Mesendoderm (in vitro differentiated cells): ENCODE measurements at regions not wholly inside any gene's neighbourhood (a gene's known extent, or its start where the extent isn't known, plus 50 kb on each side); places are given as distances from the start of the nearest gene placed in this dataset.

Source experiments
- DNase-seq: peaks from one replicate; pipeline ENCODE4 v3.0.0; 2013
- H2AK5ac ChIP-seq: 2 replicates; pipeline ENCODE4 v1.6.1; 2013; ENCODE audit warnings: low read length, inconsistent platforms
- H2BK120ac ChIP-seq: 2 replicates; pipeline ENCODE4 v1.6.1; 2013; ENCODE audit warnings: low read depth, mild to moderate bottlenecking, low read length, moderate library complexity, mixed read lengths
- H2BK15ac ChIP-seq: replicated peaks from 2 replicates; pipeline ENCODE4 v1.6.1; 2013; ENCODE audit warnings: low read depth, mild to moderate bottlenecking, moderate library complexity
- H2BK5ac ChIP-seq: 2 replicates; pipeline ENCODE4 v1.6.1; 2013; ENCODE audit warnings: low read length, inconsistent platforms
- H3K18ac ChIP-seq: 2 replicates; pipeline ENCODE4 v1.6.1; 2013; ENCODE audit warnings: mild to moderate bottlenecking, low read length, mixed read lengths
- H3K23ac ChIP-seq: one replicate; pipeline ENCODE4 v1.6.1; 2013; ENCODE audit warnings: low read length
- H3K27ac ChIP-seq: 2 replicates; pipeline ENCODE4 v1.5.1; 2013; ENCODE audit warnings: low read depth, mild to moderate bottlenecking, inconsistent platforms, low read length, moderate library complexity
- H3K27me3 ChIP-seq: 2 replicates; pipeline ENCODE4 v1.6.1; 2013; ENCODE audit warnings: low read length, control low read depth, mild to moderate bottlenecking, inconsistent platforms; ENCODE audit not compliant: insufficient read depth, poor library complexity
- H3K36me3 ChIP-seq: 2 replicates; pipeline ENCODE4 v1.6.1; 2013; ENCODE audit warnings: low read length, inconsistent platforms; ENCODE audit not compliant: control insufficient read depth, insufficient read depth
- H3K4ac ChIP-seq: one replicate; pipeline ENCODE4 v1.6.1; 2013; ENCODE audit warnings: low read depth, mild to moderate bottlenecking, low read length, moderate library complexity
- H3K4me1 ChIP-seq: 2 replicates; pipeline ENCODE4 v1.6.1; 2013; ENCODE audit warnings: low read depth, low read length, inconsistent platforms; ENCODE audit not compliant: control insufficient read depth
- H3K4me2 ChIP-seq: 2 replicates; pipeline ENCODE4 v1.6.1; 2013; ENCODE audit warnings: low read length
- H3K4me3 ChIP-seq: 2 replicates; pipeline ENCODE4 v1.5.1; 2013; ENCODE audit warnings: mild to moderate bottlenecking, low read length
- H3K56ac ChIP-seq: one replicate; pipeline ENCODE4 v1.6.1; 2013; ENCODE audit warnings: low read length
- H3K79me1 ChIP-seq: 2 replicates; pipeline ENCODE4 v1.6.1; 2013; ENCODE audit warnings: low read length, inconsistent platforms
- H3K79me2 ChIP-seq: 2 replicates; pipeline ENCODE4 v1.6.1; 2013; ENCODE audit warnings: mild to moderate bottlenecking, low read length; ENCODE audit not compliant: control insufficient read depth, insufficient read depth
- H3K9ac ChIP-seq: 2 replicates; pipeline ENCODE4 v1.6.1; 2013; ENCODE audit warnings: low read length, inconsistent platforms
- H4K5ac ChIP-seq: one replicate; pipeline ENCODE4 v1.6.1; 2013; ENCODE audit warnings: low read length
- H4K8ac ChIP-seq: one replicate; pipeline ENCODE4 v1.6.1; 2013; ENCODE audit warnings: low read depth, mild to moderate bottlenecking, control low read depth, low read length, moderate library complexity
- WGBS: extraction: QIAGEN DNeasy Blood & Tissue Kit; methylation state at CpG from one replicate; pipeline ENCODE4 v1.1.7; 2013; ENCODE audit warnings: low lambda C conversion rate, missing lambda C conversion rate; ENCODE audit not compliant: insufficient coverage; ENCODE audit errors: extremely low coverage; 5-methylcytosine and 5-hydroxymethylcytosine counted together

DNA sequence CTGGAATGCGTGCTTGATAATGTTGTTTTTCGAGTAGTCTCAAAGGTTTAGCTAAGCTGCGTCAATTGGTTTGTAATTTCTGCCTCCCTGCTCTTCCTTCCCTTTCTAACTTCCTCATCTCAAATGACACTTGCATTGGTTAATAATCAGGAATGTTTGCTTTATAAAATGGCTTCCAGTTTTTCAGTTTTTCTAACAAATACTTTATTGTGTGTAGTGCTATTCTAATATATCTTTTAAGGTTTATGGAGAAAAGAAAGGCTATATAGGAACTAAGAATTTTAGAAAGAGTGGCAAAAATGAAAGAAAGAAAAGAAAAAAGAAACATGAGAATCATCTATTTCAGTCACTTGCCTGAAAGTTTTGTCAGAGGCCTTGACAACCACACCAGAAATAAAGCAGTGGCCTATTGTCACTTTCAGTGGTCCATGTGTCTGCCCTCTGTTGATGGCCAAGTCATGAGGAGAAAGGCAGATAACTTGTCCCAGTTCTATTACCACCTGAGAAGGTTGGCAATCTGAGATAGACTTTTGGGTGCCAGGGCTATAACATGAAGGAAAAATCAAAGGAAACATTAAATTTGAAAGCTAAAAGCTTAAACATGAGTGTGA lies 221.9 kb upstream of the KITLG start:
- no peak for DNase-seq
- H3K18ac ChIP-seq = peak overlapping the region; percentile 51
- H2BK120ac ChIP-seq = no peak overlapping the region
- H3K36me3 ChIP-seq = no peaks in the 10 kb centered on the region
- H3K27ac ChIP-seq = no peak overlapping the region
- H3K27me3 ChIP-seq = no peaks in the 10 kb centered on the region
- H3K23ac ChIP-seq = no peak overlapping the region
- no peak overlapping the region for H3K4ac ChIP-seq
- no CpG with 5 or more reads among the region's 3 CpGs for WGBS
- H3K79me1 ChIP-seq = no peaks in the 10 kb centered on the region
- no peak overlapping the region for H3K56ac ChIP-seq
- no peak overlapping the region for H2BK5ac ChIP-seq
- no peak overlapping the region for H3K4me3 ChIP-seq
- H3K4me2 ChIP-seq = no peak overlapping the region
- no peak overlapping the region for H4K5ac ChIP-seq
- no peak overlapping the region for H2AK5ac ChIP-seq
- H2BK15ac ChIP-seq = no peak overlapping the region
- no peak overlapping the region for H4K8ac ChIP-seq
- H3K9ac ChIP-seq = no peak overlapping the region
- H3K79me2 ChIP-seq = no peaks in the 10 kb centered on the region
- no peaks in the 10 kb centered on the region for H3K4me1 ChIP-seq

DNA sequence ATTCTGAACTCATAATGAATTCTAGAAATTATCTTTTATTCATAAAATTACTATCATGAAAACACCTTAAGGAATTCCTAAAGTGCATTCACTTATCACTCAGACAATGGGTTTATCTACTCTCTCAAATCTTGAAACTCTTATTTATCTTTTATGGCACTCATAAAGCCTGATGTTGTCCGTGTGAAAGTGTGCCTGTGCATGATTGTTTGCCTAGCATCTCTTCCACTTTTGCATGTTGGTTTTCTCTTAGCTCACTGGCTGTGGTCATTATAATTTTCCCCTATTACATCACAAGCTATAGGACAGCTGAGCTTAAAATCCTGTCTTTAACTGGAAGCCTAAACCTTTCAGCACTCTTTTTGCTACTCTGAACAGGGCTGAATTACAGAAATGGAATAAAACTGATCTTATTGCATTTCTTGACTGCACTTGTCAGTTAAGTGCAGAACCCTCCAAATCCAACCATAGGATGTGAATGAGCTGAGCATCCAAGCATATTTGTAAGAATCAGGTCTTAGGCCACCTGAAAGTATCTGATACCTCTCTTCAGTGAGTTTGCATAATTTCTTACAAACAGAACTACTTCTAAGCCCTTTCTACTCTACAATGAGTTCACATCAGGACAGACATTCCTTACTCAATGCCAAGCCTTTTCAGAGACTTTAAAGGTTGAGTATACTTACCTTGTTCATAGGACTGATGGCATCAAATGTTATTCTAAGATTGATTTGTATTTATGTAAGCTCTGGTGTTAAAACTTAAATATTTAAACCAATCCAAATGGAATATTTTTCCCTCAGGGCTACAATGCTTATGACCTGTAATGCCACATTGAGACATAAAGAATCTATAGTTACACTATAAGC lies 221.2 kb upstream of the KITLG start:
- H3K36me3 ChIP-seq = no peaks in the 10 kb centered on the region
- no peak overlapping the region for H3K23ac ChIP-seq
- WGBS = no CpG with 5 or more reads among the region's 1 CpG
- no peaks in the 10 kb centered on the region for H3K79me2 ChIP-seq
- H3K79me1 ChIP-seq = no peaks in the 10 kb centered on the region
- no peak overlapping the region for H3K18ac ChIP-seq
- H3K9ac ChIP-seq = no peak overlapping the region
- no peak overlapping the region for H3K27ac ChIP-seq
- H2BK120ac ChIP-seq = no peak overlapping the region
- no peak overlapping the region for H3K56ac ChIP-seq
- no peak overlapping the region for H4K5ac ChIP-seq
- H2BK5ac ChIP-seq = no peak overlapping the region
- H3K4me2 ChIP-seq = no peak overlapping the region
- H3K4ac ChIP-seq = no peak overlapping the region
- H2AK5ac ChIP-seq = no peak overlapping the region
- no peaks in the 10 kb centered on the region for H3K4me1 ChIP-seq
- H2BK15ac ChIP-seq = no peak overlapping the region
- no peaks in the 10 kb centered on the region for H3K27me3 ChIP-seq
- no peak for DNase-seq
- no peak overlapping the region for H3K4me3 ChIP-seq
- no peak overlapping the region for H4K8ac ChIP-seq

DNA sequence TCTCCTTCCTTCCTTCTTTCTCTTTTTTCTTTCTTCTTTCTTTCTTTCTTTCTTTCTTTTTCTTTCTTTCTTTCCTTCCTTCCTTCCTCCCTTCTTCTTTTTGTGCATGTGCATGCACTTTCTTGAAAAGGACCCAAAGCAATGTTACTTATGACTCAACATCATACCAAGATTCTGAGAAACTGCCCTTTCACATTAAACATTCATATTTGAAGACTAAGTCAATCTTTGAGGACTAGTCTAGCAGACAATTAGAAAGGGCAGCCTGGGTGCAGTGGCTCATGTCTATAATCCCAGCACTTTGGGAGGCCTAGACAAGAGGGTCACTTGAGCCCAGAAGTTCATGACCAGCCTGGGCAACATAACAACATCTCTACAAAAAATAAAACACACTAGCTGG lies 212.8 kb upstream of the KITLG start:
- Histone ChIP-seq H4K5ac (no peak overlapping the region), H3K9ac (no peak overlapping the region), H3K4ac (no peak overlapping the region), H3K36me3 (no peaks in the 10 kb centered on the region), H2BK120ac (no peak overlapping the region), H3K4me2 (no peak overlapping the region), H2BK15ac (no peak overlapping the region), H3K27ac (no peak overlapping the region), H3K56ac (no peak overlapping the region), H3K79me2 (no peaks in the 10 kb centered on the region), H3K23ac (no peak overlapping the region), H3K79me1 (no peaks in the 10 kb centered on the region), H2AK5ac (no peak overlapping the region), H4K8ac (no peak overlapping the region), H2BK5ac (no peak overlapping the region), H3K4me1 (no peaks in the 10 kb centered on the region), H3K18ac (no peak overlapping the region), H3K4me3 (no peak overlapping the region), H3K27me3 (no peaks in the 10 kb centered on the region)
- no peak for DNase-seq

DNA sequence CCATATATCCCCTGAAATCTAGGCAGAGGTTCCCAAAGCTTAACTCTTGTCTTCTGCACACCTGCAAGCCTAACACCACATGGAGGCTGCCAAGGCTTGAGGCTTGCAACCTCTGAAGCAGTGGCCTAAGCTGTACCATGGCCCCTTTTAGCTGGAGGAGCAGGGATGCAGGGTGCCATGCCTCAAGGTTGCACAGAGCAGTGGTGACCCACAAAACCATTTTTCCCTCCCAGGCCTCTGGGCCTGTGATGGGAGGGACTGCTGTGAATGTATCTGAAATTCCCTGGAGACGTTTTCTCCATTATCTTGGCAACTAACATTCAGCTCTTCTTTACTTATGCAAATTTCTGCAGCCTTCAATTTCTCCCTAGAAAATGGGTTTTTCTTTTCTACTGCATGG lies 210.0 kb upstream of the KITLG start:
- Histone ChIP-seq H3K4ac (no peak overlapping the region), H3K9ac (no peak overlapping the region), H3K4me1 (no peaks in the 10 kb centered on the region), H3K79me1 (no peaks in the 10 kb centered on the region), H3K56ac (no peak overlapping the region), H4K8ac (no peak overlapping the region), H3K79me2 (no peaks in the 10 kb centered on the region), H2BK120ac (no peak overlapping the region), H2AK5ac (no peak overlapping the region), H3K27me3 (no peaks in the 10 kb centered on the region), H3K4me3 (no peak overlapping the region), H2BK5ac (no peak overlapping the region), H3K4me2 (no peak overlapping the region), H2BK15ac (no peak overlapping the region), H3K23ac (no peak overlapping the region), H3K27ac (no peak overlapping the region), H3K18ac (no peak overlapping the region), H3K36me3 (no peaks in the 10 kb centered on the region), H4K5ac (no peak overlapping the region)
- no peak for DNase-seq
- no CpG with 5 or more reads among the region's 1 CpG for WGBS

DNA sequence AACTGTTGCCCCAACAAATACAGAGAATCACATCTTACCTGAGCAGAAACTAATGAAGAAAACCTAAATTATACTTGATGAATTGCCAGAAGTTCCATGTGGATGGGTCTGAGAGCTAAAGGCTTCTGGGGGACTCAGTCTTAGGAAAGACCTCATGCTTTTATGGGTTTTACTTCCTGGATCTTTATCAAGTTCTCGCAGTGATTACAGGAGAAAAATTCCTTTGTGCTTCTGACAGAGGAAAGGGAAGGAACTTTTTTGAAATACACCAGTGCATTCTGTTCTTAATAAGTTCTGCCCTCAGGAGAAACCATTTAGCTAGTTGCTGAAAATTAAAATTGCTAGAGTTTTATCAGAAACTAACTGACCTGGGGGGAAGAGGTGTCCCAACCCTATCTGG lies 203.9 kb upstream of the KITLG start:
- Histone ChIP-seq H3K79me2 (no peaks in the 10 kb centered on the region), H3K4me3 (no peak overlapping the region), H3K4ac (no peak overlapping the region), H4K8ac (no peak overlapping the region), H3K56ac (no peak overlapping the region), H3K4me1 (no peaks in the 10 kb centered on the region), H2BK5ac (no peak overlapping the region), H2BK15ac (no peak overlapping the region), H3K4me2 (no peak overlapping the region), H3K23ac (no peak overlapping the region), H4K5ac (no peak overlapping the region), H3K36me3 (no peaks in the 10 kb centered on the region), H3K9ac (no peak overlapping the region), H3K18ac (no peak overlapping the region), H3K27me3 (no peaks in the 10 kb centered on the region), H3K79me1 (no peaks in the 10 kb centered on the region), H3K27ac (no peak overlapping the region), H2AK5ac (no peak overlapping the region), H2BK120ac (no peak overlapping the region)
- DNase-seq = peak; percentile 56
- no CpG with 5 or more reads among the region's 1 CpG for WGBS
